ENCODE measurements at regions not wholly inside any gene's neighbourhood (a gene's known extent, or its start where the extent isn't known, plus 50 kb on each side); places are given as distances from the start of the nearest gene placed in this dataset.

GRCh38 chr6:40700006-40700580 is 112.9 kb upstream of the LRFN2 start:
- no peak for DNase-seq (ENCODE audit: low spot score)
- TF ChIP-seq CTCF (IDR thresholded peaks at IDR 0.05): no peak
- no peak overlapping the region for H3K4me3 ChIP-seq
- H3K27ac ChIP-seq: no peak overlapping the region

GRCh38 chr6:40695750-40696415 is 108.7 kb upstream of the LRFN2 start:
- no peak overlapping the region for H3K27ac ChIP-seq
- H3K4me3 ChIP-seq: no peak overlapping the region
- DNase-seq (ENCODE audit: low spot score): no peak
- TF ChIP-seq CTCF (IDR thresholded peaks at IDR 0.05): no peak

GRCh38 chr6:40695114-40695513 is 108.0 kb upstream of the LRFN2 start:
- no peak for TF ChIP-seq CTCF (IDR thresholded peaks at IDR 0.05)
- H3K4me3 ChIP-seq: no peak overlapping the region
- H3K27ac ChIP-seq: no peak overlapping the region
- no peak for DNase-seq (ENCODE audit: low spot score)

- Histone ChIP-seq H3K4me3 (no peak overlapping the region), H3K27ac (no peak overlapping the region)
- no peak for DNase-seq (ENCODE audit: low spot score)
- TF ChIP-seq CTCF (IDR thresholded peaks at IDR 0.05): no peak
Observed at GRCh38 chr6:40693768-40694167, 106.6 kb upstream of the LRFN2 start.

GRCh38 chr6:40692337-40692736 is 105.2 kb upstream of the LRFN2 start:
- H3K27ac ChIP-seq: no peak overlapping the region
- no peak for DNase-seq (ENCODE audit: low spot score)
- no peak for TF ChIP-seq CTCF (IDR thresholded peaks at IDR 0.05)

GRCh38 chr6:40689185-40689584 is 102.0 kb upstream of the LRFN2 start:
- Histone ChIP-seq H3K4me3 (no peak overlapping the region), H3K27ac (no peak overlapping the region)
- no peak for TF ChIP-seq CTCF (IDR thresholded peaks at IDR 0.05)
- DNase-seq (ENCODE audit: low spot score): no peak

More at GRCh38 chr6:40692337-40692736, 105.2 kb upstream of the LRFN2 start:
- no peak overlapping the region for H3K4me3 ChIP-seq

- no peak for TF ChIP-seq CTCF (IDR thresholded peaks at IDR 0.05)
- no peak overlapping the region for H3K4me3 ChIP-seq
- DNase-seq (ENCODE audit: low spot score): no peak
- H3K27ac ChIP-seq: no peak overlapping the region
Observed at GRCh38 chr6:40688214-40688761, 101.1 kb upstream of the LRFN2 start.

Data from coronary artery (tissue), 2 donors.